GM19397 (cell line): ENCODE measurements at regions not wholly inside any gene's neighbourhood (a gene's known extent, or its start where the extent isn't known, plus 50 kb on each side); places are given as distances from the start of the nearest gene placed in this dataset.

ENCODE experiments used
- ATAC-seq: cut with Tn5 transposase; IDR thresholded peaks from one replicate; pipeline ENCODE4 v1.9.1; 2021; ENCODE audit warnings: mild to moderate bottlenecking, moderate library complexity; ENCODE audit not compliant: unreplicated experiment

DNA sequence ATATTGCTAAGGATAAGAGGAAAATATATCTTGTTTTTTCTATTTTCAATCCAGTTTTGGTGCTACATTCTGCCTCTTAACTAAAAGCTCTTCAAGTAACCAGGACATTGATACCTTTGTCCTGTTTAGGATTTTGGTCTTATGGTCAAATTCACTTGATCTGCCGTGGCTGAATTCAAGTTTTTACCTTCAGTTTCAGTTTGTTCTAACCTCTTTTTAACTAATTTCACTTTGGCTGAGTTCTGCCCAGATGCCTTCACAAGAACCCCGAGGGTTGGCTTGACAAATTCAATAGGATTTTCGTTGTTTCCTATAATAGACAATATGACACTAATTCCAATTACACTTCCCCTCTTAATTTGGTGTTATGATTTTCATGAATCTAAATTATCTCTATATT is 84.5 kb upstream of the C1orf21 start:
- no peak for ATAC-seq

- ATAC-seq = no peak
Measured at GRCh38 chr1:184310157-184310819, 76.5 kb upstream of the C1orf21 start.

DNA sequence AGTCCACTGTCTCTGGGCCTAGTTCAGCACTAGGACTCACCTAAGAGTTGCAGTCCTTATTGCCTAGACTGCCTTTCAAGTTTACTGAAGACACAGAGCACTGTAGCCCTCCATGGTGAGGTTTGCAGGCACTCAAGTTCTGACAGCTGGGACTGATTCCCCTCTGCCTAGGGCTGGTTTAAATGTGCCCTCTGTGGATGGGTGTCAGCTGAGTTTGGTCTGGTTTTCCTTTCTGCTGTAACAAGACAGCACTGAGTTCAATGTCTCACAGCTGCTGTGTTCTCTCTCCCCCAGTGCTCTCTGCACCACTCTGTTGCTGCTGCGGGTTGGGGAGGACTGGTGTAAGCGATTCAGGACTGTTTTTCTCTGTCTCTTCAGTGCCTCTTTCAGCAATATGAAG is 75.2 kb upstream of the C1orf21 start:
- ATAC-seq = no peak

- ATAC-seq = no peak
Measured at GRCh38 chr1:184315254-184315653, 71.6 kb upstream of the C1orf21 start.

DNA sequence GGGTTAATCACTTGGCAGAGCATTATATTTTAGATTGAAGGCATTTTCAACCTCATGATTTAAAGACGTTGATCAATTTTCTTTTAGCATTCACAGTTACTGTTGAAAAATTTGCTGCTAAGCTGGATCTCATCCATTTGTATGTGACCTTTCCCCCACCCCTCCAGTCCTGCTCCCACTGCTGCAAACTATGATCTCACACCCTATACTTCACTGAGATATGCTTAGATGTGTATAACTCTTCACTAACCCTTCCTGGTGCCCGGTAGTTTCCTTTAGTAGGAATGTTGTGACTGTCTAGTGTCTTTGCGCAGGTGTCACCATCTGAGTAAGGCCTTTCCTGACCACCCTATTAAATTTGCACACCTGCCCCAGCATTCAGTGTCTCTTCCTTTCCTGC is 67.0 kb upstream of the C1orf21 start:
- no peak for ATAC-seq

DNA sequence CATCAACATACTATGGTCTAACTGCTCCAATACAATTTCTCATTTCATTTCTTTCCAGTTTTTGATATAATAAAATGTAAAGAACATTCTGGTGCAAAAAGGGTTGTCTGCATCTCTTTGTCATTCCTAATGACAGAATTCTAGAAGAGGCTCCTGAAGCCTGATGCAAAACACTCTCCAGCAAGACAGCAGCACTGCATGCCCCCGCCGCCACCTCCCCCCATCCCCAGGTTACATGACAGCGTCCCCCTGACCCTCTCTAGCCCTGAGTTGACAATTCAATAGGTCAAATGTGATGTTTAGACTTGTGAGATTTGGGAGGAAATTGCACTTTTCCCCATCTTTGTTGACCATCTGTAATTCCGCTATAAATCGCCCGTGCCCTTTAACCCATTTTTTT is 64.6 kb upstream of the C1orf21 start:
- no peak for ATAC-seq

GRCh38 chr1:184324972-184325371 is 61.9 kb upstream of the C1orf21 start:
- ATAC-seq = no peak

DNA sequence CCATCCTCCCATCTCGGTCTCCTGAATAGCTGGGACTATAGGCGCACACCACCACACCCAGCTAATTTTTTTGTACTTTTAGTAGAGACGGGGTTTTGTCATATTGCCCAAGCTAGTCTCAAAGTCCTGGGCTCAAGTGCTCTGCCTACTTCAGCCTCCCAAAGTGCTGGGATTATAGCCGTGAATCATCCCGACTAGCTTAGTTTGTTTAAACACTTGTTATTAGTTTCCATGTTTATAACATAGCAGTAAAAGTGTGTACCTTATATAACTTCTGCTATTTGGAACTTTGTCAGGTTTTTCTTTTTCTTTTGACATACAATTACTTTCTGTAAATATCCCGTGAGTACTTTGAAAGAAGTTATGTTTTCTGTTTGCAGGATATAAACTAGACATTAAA is 60.6 kb upstream of the C1orf21 start:
- no peak for ATAC-seq

- ATAC-seq = no peak
Measured at GRCh38 chr1:184329245-184329953, 57.4 kb upstream of the C1orf21 start.

DNA sequence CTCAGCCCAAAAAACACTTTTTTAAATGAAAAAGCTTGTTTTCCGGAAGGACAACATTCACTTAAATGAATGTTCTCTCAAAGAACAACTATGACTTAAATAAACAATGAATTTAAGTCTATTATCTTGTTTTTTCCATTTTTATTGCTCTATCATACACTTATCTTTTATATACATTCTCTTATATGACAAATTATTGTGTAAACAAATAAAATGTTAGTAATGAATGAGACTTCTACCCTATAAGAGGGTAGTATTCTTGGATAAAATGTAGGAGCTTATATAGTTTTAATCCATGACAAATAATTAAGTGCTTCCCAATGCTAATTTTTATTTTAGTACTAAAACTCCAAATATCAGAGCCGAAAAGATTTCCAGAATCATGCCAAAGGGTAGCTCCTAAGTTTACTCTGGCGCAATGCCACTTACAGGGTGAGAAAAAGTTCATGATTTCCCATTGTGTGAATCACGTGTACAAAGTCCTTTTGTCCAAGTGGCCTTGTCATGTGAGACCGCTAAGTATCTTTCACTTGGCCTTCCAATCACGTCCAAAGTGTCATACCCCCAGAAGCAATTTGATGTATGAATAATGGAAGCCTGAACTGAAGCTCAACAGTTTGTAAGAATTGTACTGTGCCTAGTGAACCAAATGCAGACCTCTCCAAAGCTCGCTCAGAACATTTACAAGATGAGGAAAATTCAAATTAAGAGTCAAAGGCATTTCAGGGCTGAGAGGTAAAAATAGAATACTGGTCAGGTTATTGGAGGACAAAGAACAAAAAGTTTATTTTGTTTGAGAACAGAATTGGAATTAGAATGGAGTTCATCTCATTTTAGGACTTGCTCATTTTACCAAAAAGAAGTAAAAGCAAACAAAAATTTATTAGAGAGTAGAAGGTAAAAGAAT is 56.6 kb upstream of the C1orf21 start:
- no peak for ATAC-seq

- ATAC-seq = no peak
Measured at GRCh38 chr1:184330875-184331274, 56.0 kb upstream of the C1orf21 start.
